ENCODE measurements at regions not wholly inside any gene's neighbourhood (a gene's known extent, or its start where the extent isn't known, plus 50 kb on each side); places are given as distances from the start of the nearest gene placed in this dataset.
"Not testable (repeated sequence)": the region's sequence is repeated elsewhere in the genome, so short reads cannot be mapped to it uniquely, and the experiment has no call there.

GRCh38 chr11:123338997-123339752 is 90.9 kb upstream of the GRAMD1B start:
- TF ChIP-seq EZH2phosphoT487 (IDR thresholded peaks at IDR 0.05; ENCODE audit: borderline replicate concordance) = no peak
- TF ChIP-seq CTCF (conservative IDR thresholded peaks at IDR 0.05; ENCODE audit: low read length) = no peak
- H3K9me3 ChIP-seq (ENCODE audit: insufficient read depth, low read depth, low read length) = no peaks in the 10 kb centered on the region; the same call in 1 of the 2 replicates
- H3K4me2 ChIP-seq (ENCODE audit: low read depth, low read length, poor library complexity, severe bottlenecking) = no peak overlapping the region
- no peaks in the 10 kb centered on the region for H3K36me3 ChIP-seq (ENCODE audit: insufficient read depth, low read length)
- no peaks in the 10 kb centered on the region for H3F3A ChIP-seq (ENCODE audit: low read depth)
- no peaks in the 10 kb centered on the region for H4K20me1 ChIP-seq (ENCODE audit: insufficient read depth, low read length, poor library complexity, severe bottlenecking)
- H3K4me1 ChIP-seq (ENCODE audit: insufficient read depth, low read length, poor library complexity, severe bottlenecking) = no peaks in the 10 kb centered on the region
- no peaks in the 10 kb centered on the region for H3K79me2 ChIP-seq (ENCODE audit: insufficient read depth, low read length)
- H3K27me3 ChIP-seq (ENCODE audit: insufficient read depth, low read length, poor library complexity, severe bottlenecking) = no peaks in the 10 kb centered on the region
- H3K9ac ChIP-seq (ENCODE audit: low read depth, low read length, poor library complexity, severe bottlenecking) = no peak overlapping the region
- no peaks in the 10 kb centered on the region for H3K9me2 ChIP-seq (replicated peaks; ENCODE audit: low read depth, low read length)
- no peak overlapping the region for H2AFZ ChIP-seq (ENCODE audit: low read length)
- no peak overlapping the region for H3K4me3 ChIP-seq (ENCODE audit: low read length, poor library complexity, severe bottlenecking)

- Histone ChIP-seq H3K4me1 (ENCODE audit: insufficient read depth, low read length, poor library complexity, severe bottlenecking) (no peaks in the 10 kb centered on the region), H3K9ac (ENCODE audit: low read depth, low read length, poor library complexity, severe bottlenecking) (no peak overlapping the region), H3K9me2 (replicated peaks; ENCODE audit: low read depth, low read length) (no peaks in the 10 kb centered on the region), H4K20me1 (ENCODE audit: insufficient read depth, low read length, poor library complexity, severe bottlenecking) (no peaks in the 10 kb centered on the region), H3K4me3 (ENCODE audit: low read length, poor library complexity, severe bottlenecking) (no peak overlapping the region), H3F3A (ENCODE audit: low read depth) (no peaks in the 10 kb centered on the region), H2AFZ (ENCODE audit: low read length) (no peak overlapping the region), H3K27me3 (ENCODE audit: insufficient read depth, low read length, poor library complexity, severe bottlenecking) (no peaks in the 10 kb centered on the region), H3K79me2 (ENCODE audit: insufficient read depth, low read length) (no peaks in the 10 kb centered on the region), H3K36me3 (ENCODE audit: insufficient read depth, low read length) (no peaks in the 10 kb centered on the region), H3K9me3 (ENCODE audit: insufficient read depth, low read depth, low read length) (no peaks in the 10 kb centered on the region; the same call in 1 of the 2 replicates), H3K4me2 (ENCODE audit: low read depth, low read length, poor library complexity, severe bottlenecking) (no peak overlapping the region)
- no peak for TF ChIP-seq CTCF (conservative IDR thresholded peaks at IDR 0.05; ENCODE audit: low read length)
- no peak for TF ChIP-seq EZH2phosphoT487 (IDR thresholded peaks at IDR 0.05; ENCODE audit: borderline replicate concordance)
Measured at GRCh38 chr11:123338266-123338800, 91.7 kb upstream of the GRAMD1B start.

- no peaks in the 10 kb centered on the region for H4K20me1 ChIP-seq (ENCODE audit: insufficient read depth, low read length, poor library complexity, severe bottlenecking)
- no peaks in the 10 kb centered on the region for H3F3A ChIP-seq (ENCODE audit: low read depth)
- no peaks in the 10 kb centered on the region for H3K36me3 ChIP-seq (ENCODE audit: insufficient read depth, low read length)
- no peaks in the 10 kb centered on the region for H3K27me3 ChIP-seq (ENCODE audit: insufficient read depth, low read length, poor library complexity, severe bottlenecking)
- H3K9ac ChIP-seq (ENCODE audit: low read depth, low read length, poor library complexity, severe bottlenecking) = no peak overlapping the region
- H2AFZ ChIP-seq (ENCODE audit: low read length) = no peak overlapping the region
- no peaks in the 10 kb centered on the region for H3K9me2 ChIP-seq (replicated peaks; ENCODE audit: low read depth, low read length)
- no peak overlapping the region for H3K4me2 ChIP-seq (ENCODE audit: low read depth, low read length, poor library complexity, severe bottlenecking)
- H3K4me1 ChIP-seq (ENCODE audit: insufficient read depth, low read length, poor library complexity, severe bottlenecking) = no peaks in the 10 kb centered on the region
- H3K9me3 ChIP-seq (ENCODE audit: insufficient read depth, low read depth, low read length) = no peaks in the 10 kb centered on the region; the same call in 1 of the 2 replicates
- no peaks in the 10 kb centered on the region for H3K79me2 ChIP-seq (ENCODE audit: insufficient read depth, low read length)
- H3K4me3 ChIP-seq (ENCODE audit: low read length, poor library complexity, severe bottlenecking) = no peak overlapping the region
- TF ChIP-seq CTCF (conservative IDR thresholded peaks at IDR 0.05; ENCODE audit: low read length) (no peak), EZH2phosphoT487 (IDR thresholded peaks at IDR 0.05; ENCODE audit: borderline replicate concordance) (no peak)
Measured at GRCh38 chr11:123334925-123335324, 95.1 kb upstream of the GRAMD1B start.

- not testable (repeated sequence) for H3K36me3 ChIP-seq (ENCODE audit: insufficient read depth, low read length); H2AFZ ChIP-seq (ENCODE audit: low read length); H3K9me3 ChIP-seq (ENCODE audit: insufficient read depth, low read depth, low read length); H3F3A ChIP-seq (ENCODE audit: low read depth); H3K9ac ChIP-seq (ENCODE audit: low read depth, low read length, poor library complexity, severe bottlenecking); H3K9me2 ChIP-seq (replicated peaks; ENCODE audit: low read depth, low read length); H3K27me3 ChIP-seq (ENCODE audit: insufficient read depth, low read length, poor library complexity, severe bottlenecking); H3K79me2 ChIP-seq (ENCODE audit: insufficient read depth, low read length); H3K4me1 ChIP-seq (ENCODE audit: insufficient read depth, low read length, poor library complexity, severe bottlenecking); H3K4me3 ChIP-seq (ENCODE audit: low read length, poor library complexity, severe bottlenecking); H4K20me1 ChIP-seq (ENCODE audit: insufficient read depth, low read length, poor library complexity, severe bottlenecking); H3K4me2 ChIP-seq (ENCODE audit: low read depth, low read length, poor library complexity, severe bottlenecking)
Measured at GRCh38 chr11:123332577-123332976, 97.5 kb upstream of the GRAMD1B start.

All from Loucy (cell line).